WERI-Rb-1 (cell line): ENCODE measurements at regions not wholly inside any gene's neighbourhood (a gene's known extent, or its start where the extent isn't known, plus 50 kb on each side); places are given as distances from the start of the nearest gene placed in this dataset.

Experiments
- DNase-seq: peaks from one replicate; pipeline ENCODE4 v3.0.0-alpha.2; 2020
- H3K27ac ChIP-seq: fragments of 250-450 bp; sonication (Bioruptor Pico); 2 replicates; pipeline ENCODE4 v1.5.1; 2020; ENCODE audit warnings: mild to moderate bottlenecking, moderate library complexity
- H3K27me3 ChIP-seq: fragments of 250-450 bp; sonication (Bioruptor Pico); 2 replicates; pipeline ENCODE4 v1.5.1; 2021; ENCODE audit warnings: mild to moderate bottlenecking, low read depth, moderate library complexity; ENCODE audit not compliant: insufficient read depth, severe bottlenecking
- H3K36me3 ChIP-seq: fragments of 250-450 bp; sonication (Bioruptor Pico); 2 replicates; pipeline ENCODE4 v1.5.1; 2020; ENCODE audit warnings: mild to moderate bottlenecking, moderate library complexity
- H3K4me3 ChIP-seq: 2 replicates; pipeline ENCODE4 v1.5.1; 2011; ENCODE audit warnings: low read depth, mild to moderate bottlenecking, control low read depth, low read length
- H3K9me3 ChIP-seq: fragments of 250-450 bp; sonication (Bioruptor Pico); 2 replicates; pipeline ENCODE4 v1.5.1; 2021; ENCODE audit warnings: mild to moderate bottlenecking, moderate library complexity; ENCODE audit not compliant: severe bottlenecking
- TF ChIP-seq, protein P1 (sequence below): IDR thresholded peaks from 2 replicates; pipeline ENCODE4 v1.5.1; 2011; ENCODE audit warnings: low read depth, mild to moderate bottlenecking, control low read depth, inconsistent platforms, low read length

DNA sequence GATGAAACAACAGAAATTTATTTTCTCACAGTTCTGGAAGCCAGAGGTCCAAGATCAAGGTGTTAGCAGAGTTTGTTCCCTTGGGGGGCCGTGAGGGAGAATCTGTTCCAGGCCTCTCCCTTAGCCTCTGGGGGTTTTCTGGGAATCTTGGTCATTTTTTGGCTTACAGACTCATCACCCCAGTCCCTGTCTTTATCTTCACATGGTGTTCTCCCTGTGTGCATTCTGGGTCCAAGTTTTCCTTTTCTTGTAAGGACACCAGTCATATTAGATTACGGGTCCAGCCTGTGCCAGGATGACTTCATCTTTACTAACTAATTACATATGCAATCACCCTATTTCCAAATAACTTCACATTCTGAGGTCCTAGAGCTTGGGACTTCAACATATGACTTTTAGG lies 292.5 kb upstream of the TRIB2 start:
- H3K4me3 ChIP-seq, result no peak overlapping the region
- DNase-seq, result no peak
- H3K27me3 ChIP-seq, result no peaks in the 10 kb centered on the region
- no peaks in the 10 kb centered on the region for H3K36me3 ChIP-seq
- no peaks in the 10 kb centered on the region for H3K9me3 ChIP-seq
- TF ChIP-seq, protein P1, sequence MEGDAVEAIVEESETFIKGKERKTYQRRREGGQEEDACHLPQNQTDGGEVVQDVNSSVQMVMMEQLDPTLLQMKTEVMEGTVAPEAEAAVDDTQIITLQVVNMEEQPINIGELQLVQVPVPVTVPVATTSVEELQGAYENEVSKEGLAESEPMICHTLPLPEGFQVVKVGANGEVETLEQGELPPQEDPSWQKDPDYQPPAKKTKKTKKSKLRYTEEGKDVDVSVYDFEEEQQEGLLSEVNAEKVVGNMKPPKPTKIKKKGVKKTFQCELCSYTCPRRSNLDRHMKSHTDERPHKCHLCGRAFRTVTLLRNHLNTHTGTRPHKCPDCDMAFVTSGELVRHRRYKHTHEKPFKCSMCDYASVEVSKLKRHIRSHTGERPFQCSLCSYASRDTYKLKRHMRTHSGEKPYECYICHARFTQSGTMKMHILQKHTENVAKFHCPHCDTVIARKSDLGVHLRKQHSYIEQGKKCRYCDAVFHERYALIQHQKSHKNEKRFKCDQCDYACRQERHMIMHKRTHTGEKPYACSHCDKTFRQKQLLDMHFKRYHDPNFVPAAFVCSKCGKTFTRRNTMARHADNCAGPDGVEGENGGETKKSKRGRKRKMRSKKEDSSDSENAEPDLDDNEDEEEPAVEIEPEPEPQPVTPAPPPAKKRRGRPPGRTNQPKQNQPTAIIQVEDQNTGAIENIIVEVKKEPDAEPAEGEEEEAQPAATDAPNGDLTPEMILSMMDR, result no peak
- no peak overlapping the region for H3K27ac ChIP-seq

DNA sequence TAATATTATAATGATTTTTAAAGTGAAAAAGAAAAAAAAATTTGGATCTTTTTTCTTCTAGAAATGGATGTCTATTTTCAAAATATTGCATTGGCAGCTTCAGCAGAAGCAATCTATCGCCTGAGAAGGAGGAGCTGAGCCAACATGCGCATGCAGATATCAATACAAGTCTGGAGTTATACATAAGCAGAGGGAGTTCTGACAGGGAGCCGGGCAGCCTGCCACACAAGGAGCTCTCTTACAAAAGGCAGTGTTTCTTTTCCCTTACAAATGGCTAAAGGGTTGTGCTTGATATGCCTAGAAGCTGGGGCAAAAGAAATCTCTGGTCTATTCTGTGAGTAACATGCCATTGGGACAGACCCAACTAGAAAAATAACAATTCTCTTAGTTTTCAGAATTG lies 291.9 kb upstream of the TRIB2 start:
- TF ChIP-seq, protein P1, result no peak
- H3K27me3 ChIP-seq, result no peaks in the 10 kb centered on the region
- H3K9me3 ChIP-seq, result no peaks in the 10 kb centered on the region
- no peak for DNase-seq
- H3K4me3 ChIP-seq, result no peak overlapping the region
- no peaks in the 10 kb centered on the region for H3K36me3 ChIP-seq
- H3K27ac ChIP-seq, result no peak overlapping the region

DNA sequence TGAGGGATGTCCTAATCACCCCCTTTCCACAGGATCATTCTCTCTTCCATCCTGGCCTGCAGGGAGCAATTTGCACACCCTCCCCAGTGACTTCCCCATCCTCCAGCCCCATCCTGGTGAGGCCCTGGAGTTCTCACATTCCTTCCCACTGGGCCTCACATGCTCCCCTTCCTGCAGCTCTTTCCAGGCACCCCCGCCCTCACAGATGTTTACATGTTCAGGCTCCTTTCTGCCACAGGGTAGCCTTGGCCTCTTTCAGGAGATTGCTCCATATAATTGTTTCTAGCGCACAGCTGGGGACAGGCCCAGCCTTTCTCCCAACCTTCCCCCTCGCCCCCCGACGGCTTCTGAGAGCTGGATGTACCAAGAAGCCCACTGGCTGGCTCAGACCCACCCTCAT lies 288.4 kb upstream of the TRIB2 start:
- DNase-seq, result no peak
- no peak overlapping the region for H3K4me3 ChIP-seq
- H3K27me3 ChIP-seq, result no peaks in the 10 kb centered on the region
- H3K9me3 ChIP-seq, result no peaks in the 10 kb centered on the region
- H3K27ac ChIP-seq, result no peak overlapping the region
- H3K36me3 ChIP-seq, result no peaks in the 10 kb centered on the region
- TF ChIP-seq, protein P1, result no peak

DNA sequence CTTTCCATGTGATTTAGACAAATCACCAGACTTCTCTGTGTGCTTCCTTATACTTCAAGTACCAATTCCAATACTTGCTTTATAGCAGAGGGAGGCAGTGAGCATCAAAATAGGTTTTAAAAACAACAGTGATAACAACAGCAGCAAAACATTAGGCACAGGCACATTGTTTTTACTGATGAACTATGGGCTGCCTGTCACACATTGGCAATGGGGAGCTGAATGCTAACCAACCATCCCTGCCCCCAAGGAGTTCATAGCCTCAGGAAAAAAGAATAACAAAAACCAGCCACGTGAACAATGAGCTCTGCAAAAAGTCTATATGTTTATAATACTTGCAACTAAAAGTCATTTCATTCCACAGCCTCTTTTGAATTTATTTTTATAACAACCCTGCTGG lies 287.9 kb upstream of the TRIB2 start:
- H3K4me3 ChIP-seq, result no peak overlapping the region
- DNase-seq, result no peak
- TF ChIP-seq, protein P1, result no peak
- no peak overlapping the region for H3K27ac ChIP-seq
- H3K9me3 ChIP-seq, result no peaks in the 10 kb centered on the region
- H3K36me3 ChIP-seq, result no peaks in the 10 kb centered on the region
- H3K27me3 ChIP-seq, result no peaks in the 10 kb centered on the region

DNA sequence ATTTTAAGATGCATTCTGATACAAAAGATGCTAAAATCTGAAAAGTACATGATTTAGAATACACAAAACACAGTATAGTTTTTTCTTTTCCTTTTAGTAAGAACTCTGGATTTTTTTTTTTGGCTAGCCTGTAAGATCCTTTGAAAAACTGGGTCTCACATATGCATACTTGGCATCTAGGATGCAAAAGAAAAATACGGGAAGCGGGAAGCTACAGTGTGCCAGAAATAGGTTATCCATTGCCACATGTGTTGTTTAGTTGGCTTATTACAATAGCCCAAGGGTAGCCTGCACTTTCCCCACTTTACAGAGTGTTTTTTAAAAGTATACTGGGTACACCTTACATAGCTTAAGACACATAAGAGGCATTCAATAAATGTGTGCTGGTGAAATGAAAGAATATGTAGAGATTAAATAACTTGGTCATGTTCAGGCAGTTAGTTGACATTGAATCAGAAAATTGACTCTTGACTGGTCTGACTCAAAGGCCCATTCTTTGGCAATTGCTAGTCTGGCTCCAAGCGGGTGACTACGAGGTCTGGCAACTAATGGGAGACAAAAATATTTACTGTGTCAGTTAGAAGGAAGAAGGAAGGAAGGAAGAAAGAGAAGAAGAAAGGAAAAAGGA lies 286.8 kb upstream of the TRIB2 start:
- TF ChIP-seq, protein P1, result no peak

DNA sequence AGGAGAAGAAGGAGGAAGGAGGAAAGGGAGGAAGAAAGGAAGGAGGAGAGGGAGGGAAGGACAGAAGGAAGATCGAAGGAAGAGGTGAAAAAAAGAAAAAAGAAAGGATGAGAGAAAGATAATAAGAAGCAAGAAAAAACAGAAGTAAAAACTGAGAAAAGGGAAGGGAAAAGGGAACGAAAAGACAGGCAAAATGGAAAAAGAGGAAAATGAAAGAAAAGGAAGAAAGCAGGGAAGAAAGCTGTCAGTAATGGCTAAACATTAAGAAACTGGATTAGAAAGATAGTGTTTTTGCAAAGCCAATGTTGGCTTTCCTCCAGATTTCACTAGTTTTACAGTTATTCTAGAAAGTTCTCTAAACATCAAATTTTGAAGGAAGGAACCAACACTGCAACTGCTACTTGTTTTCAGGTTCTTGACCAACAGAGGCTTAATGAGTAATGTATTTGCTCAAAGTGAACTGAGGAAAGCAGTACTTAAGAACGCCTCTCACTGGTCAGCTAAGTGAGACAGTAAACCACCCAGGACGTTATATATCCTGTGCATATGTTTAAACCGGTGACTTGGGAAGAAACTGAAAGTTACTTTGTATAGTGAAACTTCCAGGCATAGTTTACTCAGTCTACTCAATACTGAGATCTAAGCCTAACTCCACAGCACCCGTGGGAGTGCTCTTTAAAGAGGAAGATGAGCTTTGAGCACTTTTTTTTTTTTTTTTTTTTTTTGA lies 286.2 kb upstream of the TRIB2 start:
- TF ChIP-seq, protein P1, result no peak
- Histone ChIP-seq H3K4me3 (no peak overlapping the region), H3K36me3 (no peaks in the 10 kb centered on the region), H3K27me3 (no peaks in the 10 kb centered on the region), H3K27ac (no peak overlapping the region), H3K9me3 (no peaks in the 10 kb centered on the region)
- no peak for DNase-seq

More for the DNA sequence above, 286.8 kb upstream of the TRIB2 start:
- Histone ChIP-seq H3K4me3 (no peak overlapping the region), H3K27me3 (no peaks in the 10 kb centered on the region), H3K27ac (no peak overlapping the region), H3K9me3 (no peaks in the 10 kb centered on the region), H3K36me3 (no peaks in the 10 kb centered on the region)
- no peak for DNase-seq
